Hepatocyte (in vitro differentiated cells): ENCODE measurements at regions not wholly inside any gene's neighbourhood (a gene's known extent, or its start where the extent isn't known, plus 50 kb on each side); places are given as distances from the start of the nearest gene placed in this dataset.

Experiments used
- CTCF ChIP-seq: fragments of 200-600 bp; sonication (generic); IDR thresholded peaks from 2 replicates; pipeline ENCODE4 v1.5.1; 2016; ENCODE audit warnings: antibody characterized with exemption, mild to moderate bottlenecking; ENCODE audit not compliant: poor library complexity
- EZH2phosphoT487 ChIP-seq: fragments of 200-600 bp; sonication (generic); IDR thresholded peaks from one replicate; pipeline ENCODE4 v1.6.1; 2018; ENCODE audit warnings: antibody characterized with exemption, mild to moderate bottlenecking, low read depth, moderate library complexity; ENCODE audit not compliant: unreplicated experiment, severe bottlenecking

- TF ChIP-seq CTCF (no peak), EZH2phosphoT487 (no peak)
Measured at GRCh38 chr11:127135256-127135655, 134.7 kb upstream of the KIRREL3 start.
